Activated T-helper 17 cell treated with anti-CD3 and anti-CD28 coated beads, Interleukin-2, amount 50 U/mL, for 72 hours (primary cell): ENCODE measurements at regions not wholly inside any gene's neighbourhood (a gene's known extent, or its start where the extent isn't known, plus 50 kb on each side); places are given as distances from the start of the nearest gene placed in this dataset.

Experiments used
- ATAC-seq: fragments of 150-1000 bp; cut with Tn5 transposase; replicated peaks from 2 replicates; pipeline ENCODE4 v1.10.0; 2021; ENCODE audit warnings: mild to moderate bottlenecking, moderate library complexity
- H3K27ac Mint-ChIP-seq: one replicate; pipeline ENCODE4 v1.8.0; 2022; ENCODE audit warnings: mixed read lengths
- H3K27me3 Mint-ChIP-seq: one replicate; pipeline ENCODE4 v1.8.0; 2022; ENCODE audit warnings: mixed read lengths
- H3K36me3 Mint-ChIP-seq: one replicate; pipeline ENCODE4 v1.8.0; 2022; ENCODE audit warnings: low read depth, mild to moderate bottlenecking, mixed read lengths
- H3K4me1 Mint-ChIP-seq: one replicate; pipeline ENCODE4 v1.8.0; 2022; ENCODE audit warnings: mixed read lengths
- H3K4me3 Mint-ChIP-seq: one replicate; pipeline ENCODE4 v1.8.0; 2022; ENCODE audit warnings: mild to moderate bottlenecking, mixed read lengths
- H3K9me3 Mint-ChIP-seq: one replicate; pipeline ENCODE4 v1.8.0; 2022; ENCODE audit warnings: mixed read lengths

DNA sequence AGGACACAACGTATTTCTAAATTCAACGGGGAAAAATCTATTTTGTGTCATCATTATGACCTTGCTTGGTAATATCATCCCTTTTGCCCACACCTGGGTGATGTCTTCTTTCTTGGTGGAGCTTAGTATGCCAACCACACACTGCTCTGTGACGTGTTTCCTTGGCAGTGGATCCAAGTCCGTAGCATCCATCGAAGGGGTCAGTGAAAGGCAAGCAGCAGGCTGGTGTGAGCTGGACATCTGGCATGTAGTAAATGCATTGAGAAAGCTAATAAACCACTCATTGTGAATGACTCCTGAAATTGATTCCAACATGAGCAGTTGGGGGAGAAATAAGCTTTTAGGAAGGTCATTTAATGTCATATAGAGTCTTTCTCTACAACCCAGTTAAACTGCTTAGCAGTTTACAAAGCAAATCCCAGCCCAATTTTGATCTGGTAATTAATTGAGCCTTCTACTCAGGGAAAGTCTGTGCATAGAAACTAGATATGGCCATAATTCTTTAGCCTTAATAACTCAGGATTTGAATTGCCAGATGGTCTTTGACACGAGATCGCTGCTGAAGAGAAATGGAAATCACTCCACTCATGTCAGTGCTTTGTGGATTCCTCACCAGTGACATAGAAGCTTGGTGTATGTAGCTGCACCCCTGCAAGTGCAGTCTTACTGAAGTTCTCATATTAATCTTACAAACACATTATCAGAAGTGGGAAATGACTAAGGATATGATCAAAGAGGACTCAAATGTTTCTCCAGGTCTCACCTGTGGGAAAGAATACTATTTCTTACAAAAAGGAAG, 494.8 kb downstream of the CMPK2 start:
- no peak for ATAC-seq
- Mint-ChIP-seq H3K27ac (no peak overlapping the region), H3K9me3 (peaks cover 3% of the 10 kb centered on the region), H3K4me1 (no peaks in the 10 kb centered on the region), H3K27me3 (no peaks in the 10 kb centered on the region), H3K4me3 (no peak overlapping the region), H3K36me3 (no peaks in the 10 kb centered on the region)

DNA sequence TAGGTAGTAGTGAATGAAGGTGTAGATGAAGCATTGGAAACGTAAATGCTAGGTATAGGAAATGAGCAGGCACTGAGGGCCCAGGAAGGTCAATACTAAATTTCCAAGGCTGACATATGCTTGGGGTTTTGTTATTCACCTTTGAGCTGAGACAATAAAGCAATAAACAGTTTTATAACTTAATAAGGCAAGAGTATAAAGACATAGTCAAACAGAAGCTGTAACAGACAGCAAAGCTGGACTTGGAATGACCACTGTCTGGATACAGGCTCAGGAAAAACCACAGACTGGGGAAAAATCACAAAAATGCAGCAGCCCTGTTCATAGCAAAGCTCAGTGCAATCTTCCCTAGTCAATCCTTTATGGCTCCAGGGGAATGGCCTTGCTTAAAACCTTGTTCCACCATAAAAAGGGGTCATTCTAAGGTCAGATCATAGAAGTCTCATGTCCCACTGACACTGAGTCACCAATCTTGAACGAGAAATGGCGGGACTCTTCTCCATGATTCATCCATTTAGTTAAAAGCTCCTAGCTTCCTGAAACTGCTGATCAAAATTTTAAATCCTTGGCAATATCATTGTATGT, 493.3 kb downstream of the CMPK2 start:
- Mint-ChIP-seq H3K27me3 (no peaks in the 10 kb centered on the region), H3K36me3 (no peaks in the 10 kb centered on the region), H3K4me1 (no peaks in the 10 kb centered on the region), H3K4me3 (no peak overlapping the region), H3K9me3 (peaks cover 3% of the 10 kb centered on the region), H3K27ac (no peak overlapping the region)
- ATAC-seq, result no peak

- Mint-ChIP-seq H3K27ac (no peak overlapping the region), H3K27me3 (no peaks in the 10 kb centered on the region), H3K36me3 (no peaks in the 10 kb centered on the region), H3K4me1 (no peaks in the 10 kb centered on the region), H3K9me3 (no peaks in the 10 kb centered on the region), H3K4me3 (no peak overlapping the region)
- ATAC-seq, result no peak
These were observed 484.4 kb downstream of the CMPK2 start for GRCh38 chr2:6381326-6381725.

GRCh38 chr2:6384341-6384740, 481.4 kb downstream of the CMPK2 start:
- Mint-ChIP-seq H3K4me3 (no peak overlapping the region), H3K36me3 (no peaks in the 10 kb centered on the region), H3K27ac (no peak overlapping the region), H3K27me3 (no peaks in the 10 kb centered on the region), H3K4me1 (no peaks in the 10 kb centered on the region), H3K9me3 (no peaks in the 10 kb centered on the region)
- no peak for ATAC-seq

- no peak overlapping the region for H3K4me3 Mint-ChIP-seq
- no peaks in the 10 kb centered on the region for H3K27me3 Mint-ChIP-seq
- H3K27ac Mint-ChIP-seq, result no peak overlapping the region
- H3K4me1 Mint-ChIP-seq, result no peaks in the 10 kb centered on the region
- ATAC-seq, result no peak
- peaks cover 9% of the 10 kb centered on the region for H3K9me3 Mint-ChIP-seq
- H3K36me3 Mint-ChIP-seq, result no peaks in the 10 kb centered on the region
These were observed 473.4 kb downstream of the CMPK2 start for GRCh38 chr2:6392354-6392753.

- ATAC-seq, result no peak
- Mint-ChIP-seq H3K4me1 (no peaks in the 10 kb centered on the region), H3K27ac (no peak overlapping the region), H3K4me3 (no peak overlapping the region), H3K9me3 (peaks cover 9% of the 10 kb centered on the region), H3K27me3 (no peaks in the 10 kb centered on the region), H3K36me3 (no peaks in the 10 kb centered on the region)
These were observed 472.7 kb downstream of the CMPK2 start for GRCh38 chr2:6392966-6393365.

DNA sequence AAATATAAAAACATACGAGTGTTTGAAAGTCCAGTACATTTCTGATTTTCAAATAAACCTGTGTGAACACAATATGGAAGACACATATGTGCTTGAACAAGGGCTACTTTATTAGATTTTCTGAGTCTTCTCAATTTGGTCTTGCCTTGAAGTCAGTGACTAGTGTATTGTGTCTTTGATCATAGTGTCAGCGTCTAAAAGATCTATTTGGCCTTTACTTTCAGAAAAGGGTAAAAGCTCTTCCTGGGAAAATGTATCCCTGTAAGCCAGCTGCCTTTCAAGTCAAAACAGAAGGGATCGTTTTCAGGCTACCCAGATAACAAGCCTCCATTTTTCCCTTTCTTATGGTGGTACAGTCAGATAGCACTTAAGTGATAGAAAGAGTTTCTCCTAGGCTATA, 471.9 kb downstream of the CMPK2 start:
- no peaks in the 10 kb centered on the region for H3K36me3 Mint-ChIP-seq
- ATAC-seq, result no peak
- no peak overlapping the region for H3K27ac Mint-ChIP-seq
- no peak overlapping the region for H3K4me3 Mint-ChIP-seq
- peaks cover 9% of the 10 kb centered on the region for H3K9me3 Mint-ChIP-seq
- no peaks in the 10 kb centered on the region for H3K4me1 Mint-ChIP-seq
- no peaks in the 10 kb centered on the region for H3K27me3 Mint-ChIP-seq

DNA sequence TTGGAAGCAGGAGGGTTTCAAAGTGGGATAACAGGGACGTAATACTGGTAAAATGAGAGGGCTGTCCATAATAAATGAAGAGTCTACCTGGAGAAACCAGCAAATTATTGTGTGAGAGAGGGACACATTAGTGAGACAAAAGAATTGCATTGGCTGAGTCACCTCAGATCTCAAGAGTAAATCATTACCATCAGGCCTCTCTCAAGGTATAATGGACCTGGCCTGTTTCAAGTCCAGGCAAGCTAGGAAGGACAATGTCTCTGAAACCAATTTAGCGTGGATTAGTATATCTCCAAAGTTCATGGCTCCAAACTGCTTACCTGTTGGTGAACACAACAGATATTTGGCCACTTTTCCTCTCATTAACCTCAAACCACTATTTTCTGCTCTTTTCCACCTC, 471.4 kb downstream of the CMPK2 start:
- Mint-ChIP-seq H3K9me3 (peaks cover 9% of the 10 kb centered on the region), H3K27ac (no peak overlapping the region)
- no peak for ATAC-seq

GRCh38 chr2:6398421-6398820, 467.3 kb downstream of the CMPK2 start:
- H3K36me3 Mint-ChIP-seq, result no peaks in the 10 kb centered on the region
- no peaks in the 10 kb centered on the region for H3K4me1 Mint-ChIP-seq
- no peak overlapping the region for H3K4me3 Mint-ChIP-seq
- H3K27me3 Mint-ChIP-seq, result no peaks in the 10 kb centered on the region
- no peak for ATAC-seq
- H3K9me3 Mint-ChIP-seq, result peaks cover 4% of the 10 kb centered on the region
- no peak overlapping the region for H3K27ac Mint-ChIP-seq

More for the DNA sequence above, 471.4 kb downstream of the CMPK2 start:
- Mint-ChIP-seq H3K4me3 (no peak overlapping the region), H3K36me3 (no peaks in the 10 kb centered on the region), H3K27me3 (no peaks in the 10 kb centered on the region), H3K4me1 (no peaks in the 10 kb centered on the region)

DNA sequence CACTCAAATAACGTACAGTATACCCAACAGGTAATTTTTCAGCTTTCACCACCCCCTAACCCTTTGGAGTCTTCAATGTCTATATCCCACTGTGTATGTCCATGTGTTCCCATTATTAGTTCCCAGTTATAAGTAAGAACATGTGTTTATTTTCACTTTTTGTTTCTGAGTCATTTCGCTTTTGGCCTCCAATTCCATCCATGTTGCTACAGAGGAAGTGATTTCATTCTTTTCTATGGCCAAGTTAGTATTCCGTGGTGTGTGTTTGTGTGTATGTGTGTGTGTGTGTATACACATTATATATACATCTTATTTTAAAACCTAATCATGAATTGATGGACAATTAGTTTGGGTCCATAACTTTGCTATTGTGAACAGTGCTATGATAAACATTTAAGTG, 464.4 kb downstream of the CMPK2 start:
- no peak overlapping the region for H3K4me3 Mint-ChIP-seq
- no peaks in the 10 kb centered on the region for H3K36me3 Mint-ChIP-seq
- peaks cover 5% of the 10 kb centered on the region for H3K9me3 Mint-ChIP-seq
- H3K27me3 Mint-ChIP-seq, result no peaks in the 10 kb centered on the region
- H3K27ac Mint-ChIP-seq, result no peak overlapping the region
- ATAC-seq, result no peak
- no peaks in the 10 kb centered on the region for H3K4me1 Mint-ChIP-seq

DNA sequence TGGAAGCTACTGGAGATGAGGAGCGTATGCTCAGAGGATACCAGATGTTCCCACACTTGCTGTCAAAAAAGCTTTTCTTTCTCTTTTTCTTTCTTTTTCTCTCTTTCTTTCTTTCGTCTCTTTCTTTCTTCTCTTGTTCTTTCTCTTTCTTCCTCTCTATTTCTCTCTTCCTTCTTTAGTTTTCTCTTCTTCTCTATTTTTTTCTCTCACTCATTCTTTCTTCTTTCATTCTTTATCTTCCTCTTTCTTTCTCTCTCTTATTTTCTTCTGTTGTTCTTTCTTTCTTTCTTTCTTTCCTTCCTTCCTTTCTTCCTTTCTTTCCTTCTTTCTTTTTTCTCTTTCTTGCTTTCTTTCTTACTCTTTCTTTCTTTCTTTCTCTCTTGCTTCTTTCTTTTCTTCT, 457.6 kb downstream of the CMPK2 start:
- no peak overlapping the region for H3K4me3 Mint-ChIP-seq
- peaks cover 10% of the 10 kb centered on the region for H3K27me3 Mint-ChIP-seq
- H3K36me3 Mint-ChIP-seq, result no peaks in the 10 kb centered on the region
- no peak overlapping the region for H3K27ac Mint-ChIP-seq
- ATAC-seq, result no peak
- H3K9me3 Mint-ChIP-seq, result peaks cover 8% of the 10 kb centered on the region
- no peaks in the 10 kb centered on the region for H3K4me1 Mint-ChIP-seq

- H3K9me3 Mint-ChIP-seq, result peaks cover 7% of the 10 kb centered on the region
- H3K36me3 Mint-ChIP-seq, result no peaks in the 10 kb centered on the region
- peaks cover 10% of the 10 kb centered on the region for H3K27me3 Mint-ChIP-seq
- no peaks in the 10 kb centered on the region for H3K4me1 Mint-ChIP-seq
- H3K27ac Mint-ChIP-seq, result no peak overlapping the region
- no peak for ATAC-seq
- no peak overlapping the region for H3K4me3 Mint-ChIP-seq
These were observed 455.4 kb downstream of the CMPK2 start for GRCh38 chr2:6410313-6410712.

GRCh38 chr2:6412533-6413091, 453.1 kb downstream of the CMPK2 start:
- peaks cover 10% of the 10 kb centered on the region for H3K27me3 Mint-ChIP-seq
- no peaks in the 10 kb centered on the region for H3K36me3 Mint-ChIP-seq
- no peak overlapping the region for H3K27ac Mint-ChIP-seq
- H3K4me1 Mint-ChIP-seq, result no peaks in the 10 kb centered on the region
- H3K4me3 Mint-ChIP-seq, result no peak overlapping the region
- peaks cover 10% of the 10 kb centered on the region for H3K9me3 Mint-ChIP-seq
- no peak for ATAC-seq

- H3K9me3 Mint-ChIP-seq, result peaks cover 7% of the 10 kb centered on the region
- no peaks in the 10 kb centered on the region for H3K4me1 Mint-ChIP-seq
- no peak overlapping the region for H3K4me3 Mint-ChIP-seq
- H3K27me3 Mint-ChIP-seq, result no peaks in the 10 kb centered on the region
- no peak for ATAC-seq
- no peak overlapping the region for H3K27ac Mint-ChIP-seq
- H3K36me3 Mint-ChIP-seq, result no peaks in the 10 kb centered on the region
These were observed 448.7 kb downstream of the CMPK2 start for GRCh38 chr2:6417050-6417449.

- H3K27me3 Mint-ChIP-seq, result no peaks in the 10 kb centered on the region
- H3K4me1 Mint-ChIP-seq, result no peaks in the 10 kb centered on the region
- no peaks in the 10 kb centered on the region for H3K36me3 Mint-ChIP-seq
- no peak overlapping the region for H3K4me3 Mint-ChIP-seq
- H3K9me3 Mint-ChIP-seq, result peaks cover 7% of the 10 kb centered on the region
- H3K27ac Mint-ChIP-seq, result no peak overlapping the region
- no peak for ATAC-seq
These were observed 447.4 kb downstream of the CMPK2 start for GRCh38 chr2:6418291-6418690.
